ENCODE measurements at regions not wholly inside any gene's neighbourhood (a gene's known extent, or its start where the extent isn't known, plus 50 kb on each side); places are given as distances from the start of the nearest gene placed in this dataset.

DNA sequence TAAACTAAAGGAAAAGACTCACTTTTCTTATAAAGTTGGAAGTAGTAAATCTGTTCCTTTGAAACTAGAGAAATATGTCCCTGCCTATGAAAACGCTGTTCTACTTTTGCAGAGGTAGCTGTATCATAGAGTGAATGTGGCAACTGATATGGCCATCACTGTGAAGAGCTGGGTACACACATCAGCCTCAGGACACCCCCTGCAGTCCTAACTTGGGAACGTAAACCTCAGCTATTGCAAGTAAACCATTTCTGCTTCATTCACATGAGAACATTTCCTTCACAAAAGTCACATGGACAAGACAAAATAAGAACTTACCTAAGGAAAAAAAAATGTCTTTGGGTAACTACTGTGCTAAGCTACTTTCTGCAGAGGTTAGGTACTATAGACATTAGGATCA, 233.3 kb upstream of the PPFIA2 start:
- Histone ChIP-seq H3K27ac (no peak overlapping the region), H3K36me3 (ENCODE audit: insufficient read depth) (no peaks in the 10 kb centered on the region), H3K79me2 (ENCODE audit: insufficient read depth, low read depth) (no peaks in the 10 kb centered on the region), H3K4me1 (ENCODE audit: low read depth, poor library complexity, severe bottlenecking) (peaks cover 10% of the 10 kb centered on the region), H3K9ac (no peak overlapping the region), H2AFZ (ENCODE audit: low read depth) (no peak overlapping the region), H3K4me2 (no peak overlapping the region), H3K27me3 (ENCODE audit: insufficient read depth, low read depth) (no peaks in the 10 kb centered on the region), H3K4me3 (IDR thresholded peaks at IDR 0.05; ENCODE audit: insufficient read depth, low read depth, low read length) (no peak overlapping the region), H4K20me1 (ENCODE audit: insufficient read depth) (no peaks in the 10 kb centered on the region)
- TF ChIP-seq, protein P1, sequence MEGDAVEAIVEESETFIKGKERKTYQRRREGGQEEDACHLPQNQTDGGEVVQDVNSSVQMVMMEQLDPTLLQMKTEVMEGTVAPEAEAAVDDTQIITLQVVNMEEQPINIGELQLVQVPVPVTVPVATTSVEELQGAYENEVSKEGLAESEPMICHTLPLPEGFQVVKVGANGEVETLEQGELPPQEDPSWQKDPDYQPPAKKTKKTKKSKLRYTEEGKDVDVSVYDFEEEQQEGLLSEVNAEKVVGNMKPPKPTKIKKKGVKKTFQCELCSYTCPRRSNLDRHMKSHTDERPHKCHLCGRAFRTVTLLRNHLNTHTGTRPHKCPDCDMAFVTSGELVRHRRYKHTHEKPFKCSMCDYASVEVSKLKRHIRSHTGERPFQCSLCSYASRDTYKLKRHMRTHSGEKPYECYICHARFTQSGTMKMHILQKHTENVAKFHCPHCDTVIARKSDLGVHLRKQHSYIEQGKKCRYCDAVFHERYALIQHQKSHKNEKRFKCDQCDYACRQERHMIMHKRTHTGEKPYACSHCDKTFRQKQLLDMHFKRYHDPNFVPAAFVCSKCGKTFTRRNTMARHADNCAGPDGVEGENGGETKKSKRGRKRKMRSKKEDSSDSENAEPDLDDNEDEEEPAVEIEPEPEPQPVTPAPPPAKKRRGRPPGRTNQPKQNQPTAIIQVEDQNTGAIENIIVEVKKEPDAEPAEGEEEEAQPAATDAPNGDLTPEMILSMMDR (conservative IDR thresholded peaks at IDR 0.05; ENCODE audit: low read depth, low read length): no peak

DNA sequence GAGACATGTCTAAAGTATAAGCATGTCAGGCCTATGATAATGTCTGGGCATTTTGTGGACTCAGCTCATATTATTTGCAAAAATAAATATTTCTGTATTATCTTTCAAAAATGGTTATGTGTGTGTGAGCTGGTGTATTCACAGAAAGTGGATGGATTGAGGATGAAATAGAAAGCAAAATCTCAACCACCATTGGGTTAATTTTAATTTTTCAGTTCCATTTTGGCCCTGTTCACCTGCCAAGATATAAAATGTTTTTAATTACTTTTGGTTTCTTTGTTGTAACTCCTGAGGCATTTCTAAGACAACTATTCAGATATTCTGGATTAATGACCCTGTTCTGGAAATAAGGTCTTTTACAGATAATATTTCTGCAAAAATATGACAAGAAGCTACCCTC, 232.7 kb upstream of the PPFIA2 start:
- Histone ChIP-seq H3K36me3 (ENCODE audit: insufficient read depth) (no peaks in the 10 kb centered on the region), H4K20me1 (ENCODE audit: insufficient read depth) (no peaks in the 10 kb centered on the region), H3K27ac (no peak overlapping the region), H3K4me1 (ENCODE audit: low read depth, poor library complexity, severe bottlenecking) (peaks cover 10% of the 10 kb centered on the region), H3K79me2 (ENCODE audit: insufficient read depth, low read depth) (no peaks in the 10 kb centered on the region), H3K27me3 (ENCODE audit: insufficient read depth, low read depth) (no peaks in the 10 kb centered on the region), H3K4me3 (IDR thresholded peaks at IDR 0.05; ENCODE audit: insufficient read depth, low read depth, low read length) (no peak overlapping the region), H2AFZ (ENCODE audit: low read depth) (no peak overlapping the region), H3K9ac (no peak overlapping the region), H3K4me2 (no peak overlapping the region)
- TF ChIP-seq, protein P1 (conservative IDR thresholded peaks at IDR 0.05; ENCODE audit: low read depth, low read length): no peak

DNA sequence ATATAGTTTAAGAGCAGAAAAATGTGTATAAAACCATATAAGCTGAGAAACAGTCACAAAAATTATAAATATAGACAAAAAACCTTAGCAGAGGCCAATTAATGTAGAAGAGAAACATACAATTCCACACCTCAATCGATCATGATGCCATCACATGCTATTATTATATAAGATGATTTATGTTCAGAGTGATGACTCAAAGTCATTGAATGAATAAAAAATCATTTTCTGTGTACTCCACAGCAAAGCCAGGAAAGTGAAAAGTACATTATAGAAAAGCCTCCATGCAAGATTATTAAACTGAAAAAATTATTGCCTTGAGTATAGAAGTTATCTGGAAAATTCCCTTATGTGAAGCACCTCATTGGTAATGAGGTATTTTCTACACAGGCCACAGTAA, 229.2 kb upstream of the PPFIA2 start:
- Histone ChIP-seq H2AFZ (ENCODE audit: low read depth) (no peak overlapping the region), H3K9ac (no peak overlapping the region), H3K79me2 (ENCODE audit: insufficient read depth, low read depth) (no peaks in the 10 kb centered on the region), H3K4me3 (IDR thresholded peaks at IDR 0.05; ENCODE audit: insufficient read depth, low read depth, low read length) (no peak overlapping the region), H3K27ac (no peak overlapping the region), H4K20me1 (ENCODE audit: insufficient read depth) (no peaks in the 10 kb centered on the region), H3K4me1 (ENCODE audit: low read depth, poor library complexity, severe bottlenecking) (peaks cover 10% of the 10 kb centered on the region), H3K27me3 (ENCODE audit: insufficient read depth, low read depth) (no peaks in the 10 kb centered on the region), H3K36me3 (ENCODE audit: insufficient read depth) (no peaks in the 10 kb centered on the region), H3K4me2 (no peak overlapping the region)
- TF ChIP-seq, protein P1 (conservative IDR thresholded peaks at IDR 0.05; ENCODE audit: low read depth, low read length): no peak

DNA sequence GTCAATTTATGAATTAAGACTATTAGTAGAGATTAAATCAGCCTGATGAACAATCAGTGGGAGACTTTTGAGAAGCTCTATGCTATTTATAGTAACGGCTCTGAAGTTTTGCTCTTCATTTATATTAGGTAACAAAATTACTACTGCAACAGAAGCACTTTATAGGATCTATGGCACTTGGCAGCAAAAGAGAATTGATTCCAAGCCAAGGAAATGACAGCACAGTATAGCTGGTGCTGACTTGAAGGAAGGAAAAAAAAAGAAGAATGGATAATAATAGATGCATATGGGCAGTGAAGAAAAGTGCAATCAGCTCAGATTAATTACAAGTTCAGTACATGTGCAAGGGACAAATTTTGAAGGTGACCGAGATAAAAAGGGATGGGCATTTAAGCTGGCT, 228.2 kb upstream of the PPFIA2 start:
- TF ChIP-seq, protein P1 (conservative IDR thresholded peaks at IDR 0.05; ENCODE audit: low read depth, low read length): no peak
- H3K9ac ChIP-seq: no peak overlapping the region
- H4K20me1 ChIP-seq (ENCODE audit: insufficient read depth): no peaks in the 10 kb centered on the region
- no peaks in the 10 kb centered on the region for H3K27me3 ChIP-seq (ENCODE audit: insufficient read depth, low read depth)
- H3K27ac ChIP-seq: no peak overlapping the region
- H3K79me2 ChIP-seq (ENCODE audit: insufficient read depth, low read depth): no peaks in the 10 kb centered on the region
- no peaks in the 10 kb centered on the region for H3K36me3 ChIP-seq (ENCODE audit: insufficient read depth)
- no peak overlapping the region for H3K4me3 ChIP-seq (IDR thresholded peaks at IDR 0.05; ENCODE audit: insufficient read depth, low read depth, low read length)
- H3K4me1 ChIP-seq (ENCODE audit: low read depth, poor library complexity, severe bottlenecking): peaks cover 9% of the 10 kb centered on the region
- H3K4me2 ChIP-seq: no peak overlapping the region
- no peak overlapping the region for H2AFZ ChIP-seq (ENCODE audit: low read depth)

All from KMS-11 (cell line).